Activated naive CD4-positive, alpha-beta T cell treated with anti-CD3 and anti-CD28 coated beads, Interleukin-2, amount 50 U/mL, for 24 hours (primary cell): ENCODE measurements at regions not wholly inside any gene's neighbourhood (a gene's known extent, or its start where the extent isn't known, plus 50 kb on each side); places are given as distances from the start of the nearest gene placed in this dataset.
"Not testable (repeated sequence)": the region's sequence is repeated elsewhere in the genome, so short reads cannot be mapped to it uniquely, and the experiment has no call there.

Source experiments
- H3K27ac Mint-ChIP-seq: one replicate; pipeline ENCODE4 v1.8.0; 2021; ENCODE audit warnings: mild to moderate bottlenecking, mixed read lengths
- H3K27me3 Mint-ChIP-seq: one replicate; pipeline ENCODE4 v1.8.0; 2021; ENCODE audit warnings: mixed read lengths
- H3K36me3 Mint-ChIP-seq: one replicate; pipeline ENCODE4 v1.8.0; 2021; ENCODE audit warnings: mixed read lengths
- H3K4me1 Mint-ChIP-seq: one replicate; pipeline ENCODE4 v1.8.0; 2021; ENCODE audit warnings: mixed read lengths
- H3K4me3 Mint-ChIP-seq: one replicate; pipeline ENCODE4 v1.8.0; 2021; ENCODE audit warnings: mild to moderate bottlenecking, mixed read lengths
- H3K9me3 Mint-ChIP-seq: one replicate; pipeline ENCODE4 v1.8.0; 2021; ENCODE audit warnings: mixed read lengths

GRCh38 chr2:176577054-176577453 lies 307.8 kb downstream of the MTX2 start:
- H3K27me3 Mint-ChIP-seq = peaks cover 16% of the 10 kb centered on the region
- no peak overlapping the region for H3K4me3 Mint-ChIP-seq
- H3K4me1 Mint-ChIP-seq = no peaks in the 10 kb centered on the region
- no peaks in the 10 kb centered on the region for H3K36me3 Mint-ChIP-seq
- no peaks in the 10 kb centered on the region for H3K9me3 Mint-ChIP-seq
- H3K27ac Mint-ChIP-seq = no peak overlapping the region

GRCh38 chr2:176578292-176578691 lies 309.1 kb downstream of the MTX2 start:
- H3K27me3 Mint-ChIP-seq = peaks cover 16% of the 10 kb centered on the region
- not testable (repeated sequence) for H3K4me1 Mint-ChIP-seq, H3K36me3 Mint-ChIP-seq, H3K9me3 Mint-ChIP-seq, H3K27ac Mint-ChIP-seq, H3K4me3 Mint-ChIP-seq

GRCh38 chr2:176579608-176580007 lies 310.4 kb downstream of the MTX2 start:
- H3K36me3 Mint-ChIP-seq = no peaks in the 10 kb centered on the region
- peaks cover 22% of the 10 kb centered on the region for H3K27me3 Mint-ChIP-seq
- no peaks in the 10 kb centered on the region for H3K4me1 Mint-ChIP-seq

GRCh38 chr2:176581557-176582165 lies 312.4 kb downstream of the MTX2 start:
- Mint-ChIP-seq H3K27me3 (peaks cover 21% of the 10 kb centered on the region), H3K4me3 (no peak overlapping the region), H3K4me1 (no peaks in the 10 kb centered on the region), H3K36me3 (no peaks in the 10 kb centered on the region), H3K9me3 (no peaks in the 10 kb centered on the region), H3K27ac (no peak overlapping the region)

More at GRCh38 chr2:176579608-176580007, 310.4 kb downstream of the MTX2 start:
- Mint-ChIP-seq H3K4me3 (no peak overlapping the region), H3K27ac (no peak overlapping the region), H3K9me3 (no peaks in the 10 kb centered on the region)

DNA sequence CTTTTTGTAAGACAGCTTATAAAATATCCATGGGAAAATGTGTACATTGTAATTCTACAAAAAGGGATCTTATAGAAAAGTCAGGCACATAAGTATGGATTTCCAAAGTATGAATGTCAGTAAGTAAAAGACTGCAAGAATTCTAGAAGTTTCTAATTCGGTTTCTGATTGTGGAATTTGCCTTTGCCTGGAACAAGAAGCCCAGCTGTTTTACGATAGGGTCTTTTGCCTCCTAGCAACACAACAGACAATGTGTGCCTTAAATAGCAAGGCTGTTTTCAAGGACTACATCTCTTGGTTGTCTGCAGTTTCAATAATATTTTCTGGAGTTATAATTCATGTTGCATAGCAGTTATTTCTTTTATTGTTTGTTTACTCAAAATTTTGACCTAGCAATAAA lies 312.9 kb downstream of the MTX2 start:
- Mint-ChIP-seq H3K27ac (no peak overlapping the region), H3K27me3 (peaks cover 19% of the 10 kb centered on the region), H3K4me1 (no peaks in the 10 kb centered on the region), H3K9me3 (no peaks in the 10 kb centered on the region), H3K36me3 (no peaks in the 10 kb centered on the region), H3K4me3 (no peak overlapping the region)

DNA sequence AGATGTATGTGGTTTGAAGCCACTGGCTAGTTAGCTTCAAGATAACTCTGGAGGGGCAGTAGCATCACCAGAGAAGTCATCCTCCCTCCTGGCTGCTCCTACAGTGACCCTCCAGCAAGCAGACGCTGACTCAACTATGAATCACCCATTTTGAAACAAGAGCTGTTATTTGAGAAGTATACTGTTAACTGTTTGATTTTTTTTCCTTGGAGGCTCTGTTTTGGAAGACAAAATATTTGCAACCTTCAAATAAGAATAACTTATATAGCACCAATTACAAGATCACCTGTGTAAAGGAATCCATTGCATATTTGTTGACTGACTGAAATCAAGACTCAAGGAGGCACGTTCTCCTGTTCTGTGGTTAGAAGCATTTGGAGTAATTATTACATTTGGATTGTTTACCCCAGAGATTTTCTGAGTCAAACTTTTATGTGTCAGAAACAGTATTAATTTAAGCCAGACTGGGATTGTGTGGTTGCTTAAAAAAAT lies 313.8 kb downstream of the MTX2 start:
- H3K36me3 Mint-ChIP-seq = no peaks in the 10 kb centered on the region
- peaks cover 18% of the 10 kb centered on the region for H3K27me3 Mint-ChIP-seq
- no peak overlapping the region for H3K4me3 Mint-ChIP-seq
- H3K9me3 Mint-ChIP-seq = no peaks in the 10 kb centered on the region
- H3K4me1 Mint-ChIP-seq = no peaks in the 10 kb centered on the region
- H3K27ac Mint-ChIP-seq = no peak overlapping the region

- Mint-ChIP-seq H3K36me3 (no peaks in the 10 kb centered on the region), H3K4me1 (no peaks in the 10 kb centered on the region), H3K27ac (no peak overlapping the region), H3K4me3 (no peak overlapping the region), H3K27me3 (peaks cover 16% of the 10 kb centered on the region), H3K9me3 (no peaks in the 10 kb centered on the region)
Measured at GRCh38 chr2:176583607-176584006, 314.4 kb downstream of the MTX2 start.

GRCh38 chr2:176584333-176584732 lies 315.1 kb downstream of the MTX2 start:
- H3K4me1 Mint-ChIP-seq = no peaks in the 10 kb centered on the region
- no peak overlapping the region for H3K4me3 Mint-ChIP-seq
- no peaks in the 10 kb centered on the region for H3K36me3 Mint-ChIP-seq
- H3K9me3 Mint-ChIP-seq = no peaks in the 10 kb centered on the region
- peaks cover 14% of the 10 kb centered on the region for H3K27me3 Mint-ChIP-seq
- no peak overlapping the region for H3K27ac Mint-ChIP-seq

DNA sequence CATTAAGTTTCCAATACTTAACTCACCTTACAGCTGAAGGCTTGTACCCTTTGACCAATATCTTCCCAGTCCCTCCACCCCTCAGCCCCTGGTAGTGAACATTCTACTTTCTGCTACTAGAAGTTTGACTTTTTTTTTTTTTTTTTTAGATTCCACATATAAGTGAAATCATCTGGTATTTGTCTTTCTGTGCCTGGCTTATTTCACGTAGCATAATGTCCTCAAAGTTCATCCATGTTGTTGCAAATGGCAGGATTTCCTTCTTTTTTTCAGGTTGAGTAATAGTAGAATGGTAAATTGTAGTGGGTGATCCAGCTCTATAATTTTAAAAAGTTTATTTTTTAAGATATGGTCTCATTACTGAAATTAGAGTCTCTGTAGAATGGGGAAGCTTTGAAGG lies 316.0 kb downstream of the MTX2 start:
- H3K27me3 Mint-ChIP-seq = peaks cover 14% of the 10 kb centered on the region

GRCh38 chr2:176585791-176586190 lies 316.5 kb downstream of the MTX2 start:
- Mint-ChIP-seq H3K9me3 (no peaks in the 10 kb centered on the region), H3K27me3 (peaks cover 15% of the 10 kb centered on the region), H3K4me3 (no peak overlapping the region), H3K27ac (no peak overlapping the region), H3K36me3 (no peaks in the 10 kb centered on the region), H3K4me1 (no peaks in the 10 kb centered on the region)

More for the DNA sequence above, 316.0 kb downstream of the MTX2 start:
- Mint-ChIP-seq H3K4me1 (no peaks in the 10 kb centered on the region), H3K36me3 (no peaks in the 10 kb centered on the region), H3K4me3 (no peak overlapping the region), H3K27ac (no peak overlapping the region), H3K9me3 (no peaks in the 10 kb centered on the region)

GRCh38 chr2:176589287-176589686 lies 320.0 kb downstream of the MTX2 start:
- no peaks in the 10 kb centered on the region for H3K4me1 Mint-ChIP-seq
- H3K27ac Mint-ChIP-seq = no peak overlapping the region
- H3K4me3 Mint-ChIP-seq = no peak overlapping the region
- H3K9me3 Mint-ChIP-seq = no peaks in the 10 kb centered on the region
- H3K27me3 Mint-ChIP-seq = peaks cover 10% of the 10 kb centered on the region
- H3K36me3 Mint-ChIP-seq = no peaks in the 10 kb centered on the region

DNA sequence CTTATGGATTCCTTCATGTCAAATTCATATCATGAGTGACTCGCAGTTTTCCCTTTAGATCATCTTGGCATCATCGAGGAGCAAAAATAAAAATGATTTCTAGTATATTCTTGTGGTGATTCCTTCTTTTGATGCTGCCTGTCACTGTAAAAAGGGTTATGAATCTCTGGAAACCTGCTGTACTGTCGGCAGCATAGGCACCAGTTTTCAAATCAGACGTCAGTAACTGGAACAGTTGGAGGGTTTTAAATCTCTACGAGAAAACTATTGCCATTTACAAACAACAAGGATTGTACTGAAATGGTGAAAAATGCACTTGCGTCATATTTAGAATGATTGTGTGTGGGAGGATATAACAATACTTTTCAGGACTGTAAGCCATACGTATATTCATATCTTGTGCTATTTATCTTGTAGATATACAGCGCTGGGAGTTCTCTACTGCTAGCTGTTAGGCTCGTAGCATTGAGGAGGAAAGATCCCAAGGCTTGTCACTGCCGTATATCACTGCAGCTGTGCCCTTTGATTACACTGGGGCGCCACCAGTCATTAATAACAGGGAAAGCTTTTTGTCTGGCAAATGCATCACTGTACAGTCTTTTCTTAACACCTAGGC lies 320.7 kb downstream of the MTX2 start:
- H3K4me3 Mint-ChIP-seq = no peak overlapping the region
- H3K27me3 Mint-ChIP-seq = peaks cover 8% of the 10 kb centered on the region
- no peak overlapping the region for H3K27ac Mint-ChIP-seq
- H3K4me1 Mint-ChIP-seq = no peaks in the 10 kb centered on the region
- no peaks in the 10 kb centered on the region for H3K9me3 Mint-ChIP-seq
- H3K36me3 Mint-ChIP-seq = no peaks in the 10 kb centered on the region

DNA sequence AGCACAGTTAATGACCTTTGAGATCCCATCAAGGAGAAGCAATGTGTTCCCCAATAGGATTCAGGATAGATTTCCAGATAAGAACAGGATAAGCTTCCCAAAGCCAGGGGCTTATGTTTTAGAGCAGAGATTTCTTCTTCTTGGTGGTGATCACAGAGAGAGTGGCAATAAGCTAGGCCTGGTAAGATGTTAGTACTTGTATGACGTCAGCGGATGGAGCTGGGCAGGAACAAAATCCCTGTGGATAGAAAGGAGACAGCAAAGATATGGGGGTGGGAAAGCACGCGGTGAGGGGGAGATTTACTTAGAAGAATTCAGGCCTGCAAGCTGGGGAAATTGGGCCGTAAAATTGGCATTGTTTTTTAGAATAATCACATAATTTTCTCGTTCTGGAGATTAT lies 323.0 kb downstream of the MTX2 start:
- no peaks in the 10 kb centered on the region for H3K36me3 Mint-ChIP-seq
- no peak overlapping the region for H3K27ac Mint-ChIP-seq
- H3K4me1 Mint-ChIP-seq = no peaks in the 10 kb centered on the region
- H3K9me3 Mint-ChIP-seq = no peaks in the 10 kb centered on the region
- no peak overlapping the region for H3K4me3 Mint-ChIP-seq
- H3K27me3 Mint-ChIP-seq = peaks cover 10% of the 10 kb centered on the region

- peaks cover 11% of the 10 kb centered on the region for H3K27me3 Mint-ChIP-seq
Measured at GRCh38 chr2:176595986-176596385, 326.7 kb downstream of the MTX2 start.

DNA sequence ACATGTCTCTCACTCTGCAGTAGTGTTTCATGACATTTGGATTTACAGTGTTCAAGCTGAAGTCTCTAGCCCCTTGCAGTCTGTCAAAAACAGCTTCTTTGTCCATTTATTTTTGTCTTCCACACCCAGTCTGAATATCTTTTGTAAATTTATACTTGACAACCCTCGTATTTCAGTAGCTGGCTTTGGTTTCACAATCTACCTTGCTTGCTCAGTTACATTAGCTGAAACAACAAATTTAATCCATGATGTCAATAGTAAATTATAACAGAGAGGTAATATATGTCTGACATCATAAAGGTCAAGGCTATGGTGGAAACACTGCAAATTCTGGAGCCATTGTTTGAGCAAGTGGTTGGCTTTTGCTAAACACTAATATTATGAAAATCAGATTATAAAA lies 328.7 kb downstream of the MTX2 start:
- Mint-ChIP-seq H3K4me3 (no peak overlapping the region), H3K27ac (no peak overlapping the region), H3K27me3 (peaks cover 18% of the 10 kb centered on the region), H3K4me1 (no peaks in the 10 kb centered on the region), H3K9me3 (no peaks in the 10 kb centered on the region), H3K36me3 (no peaks in the 10 kb centered on the region)

More at GRCh38 chr2:176595986-176596385, 326.7 kb downstream of the MTX2 start:
- H3K4me1 Mint-ChIP-seq = no peaks in the 10 kb centered on the region
- no peaks in the 10 kb centered on the region for H3K9me3 Mint-ChIP-seq
- no peaks in the 10 kb centered on the region for H3K36me3 Mint-ChIP-seq
- H3K4me3 Mint-ChIP-seq = no peak overlapping the region
- H3K27ac Mint-ChIP-seq = no peak overlapping the region

DNA sequence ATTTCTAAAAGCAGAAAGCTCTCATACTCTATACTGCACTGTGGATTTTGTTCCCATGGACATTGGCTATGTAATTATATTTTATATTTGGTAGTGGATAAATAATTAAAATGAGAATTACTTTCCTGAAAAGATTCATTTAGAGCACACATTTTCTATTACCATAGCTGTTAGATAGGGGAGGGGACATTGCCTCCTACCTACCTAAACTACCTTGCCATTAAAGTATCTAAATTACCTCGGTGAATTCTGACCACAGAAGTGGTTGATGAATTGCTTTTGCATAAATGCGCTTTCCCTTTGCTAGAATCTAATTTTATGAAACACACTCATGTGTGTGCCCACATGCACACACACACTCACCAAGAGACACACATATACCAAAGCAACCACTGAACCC lies 329.1 kb downstream of the MTX2 start:
- H3K9me3 Mint-ChIP-seq = no peaks in the 10 kb centered on the region
- H3K27me3 Mint-ChIP-seq = peaks cover 20% of the 10 kb centered on the region
- no peaks in the 10 kb centered on the region for H3K4me1 Mint-ChIP-seq

More for the DNA sequence above, 329.1 kb downstream of the MTX2 start:
- no peak overlapping the region for H3K27ac Mint-ChIP-seq
- no peaks in the 10 kb centered on the region for H3K36me3 Mint-ChIP-seq
- no peak overlapping the region for H3K4me3 Mint-ChIP-seq
